ENCODE measurements at regions not wholly inside any gene's neighbourhood (a gene's known extent, or its start where the extent isn't known, plus 50 kb on each side); places are given as distances from the start of the nearest gene placed in this dataset.
A peak's percentile ranks its signal among the peaks of the same experiment; 100 is the strongest.
"Not testable (repeated sequence)": the region's sequence is repeated elsewhere in the genome, so short reads cannot be mapped to it uniquely, and the experiment has no call there.

- no peak for DNase-seq
Observed at GRCh38 chr5:96483878-96484277, 50.8 kb upstream of the PCSK1 start.

GRCh38 chr5:96487859-96488258 lies 54.8 kb upstream of the PCSK1 start:
- no peak for DNase-seq

- no peak for DNase-seq
Observed at GRCh38 chr5:96489532-96489931, 56.5 kb upstream of the PCSK1 start.

GRCh38 chr5:96492459-96493047 lies 59.5 kb upstream of the PCSK1 start:
- DNase-seq: no peak

GRCh38 chr5:96493219-96493790 lies 60.3 kb upstream of the PCSK1 start:
- DNase-seq: no peak

GRCh38 chr5:96495412-96495811 lies 62.4 kb upstream of the PCSK1 start:
- DNase-seq: not testable (repeated sequence)

GRCh38 chr5:96497027-96497426 lies 64.0 kb upstream of the PCSK1 start:
- DNase-seq: not testable (repeated sequence)

GRCh38 chr5:96499753-96500345 lies 66.8 kb upstream of the PCSK1 start:
- no peak for DNase-seq

GRCh38 chr5:96501991-96502646 lies 69.1 kb upstream of the PCSK1 start:
- DNase-seq: no peak

- no peak for DNase-seq
Observed at GRCh38 chr5:96503501-96504236, 70.6 kb upstream of the PCSK1 start.

GRCh38 chr5:96506376-96506775 lies 73.3 kb upstream of the PCSK1 start:
- no peak for DNase-seq

GRCh38 chr5:96506866-96507527 lies 73.9 kb upstream of the PCSK1 start:
- DNase-seq: no peak

- no peak for DNase-seq
Observed at GRCh38 chr5:96509316-96509715, 76.3 kb upstream of the PCSK1 start.

- no peak for DNase-seq
Observed at GRCh38 chr5:96509721-96510350, 76.8 kb upstream of the PCSK1 start.

- no peak for DNase-seq
Observed at GRCh38 chr5:96516631-96517071, 83.6 kb upstream of the PCSK1 start.

- DNase-seq: peak; percentile 29
Observed at GRCh38 chr5:96517295-96517694, 84.2 kb upstream of the PCSK1 start.

- DNase-seq: no peak
Observed at GRCh38 chr5:96520345-96520744, 87.3 kb upstream of the PCSK1 start.

- no peak for DNase-seq
Observed at GRCh38 chr5:96522635-96523355, 89.7 kb upstream of the PCSK1 start.

GRCh38 chr5:96527768-96528661 lies 95.0 kb upstream of the PCSK1 start:
- DNase-seq: no peak

- DNase-seq: no peak
Observed at GRCh38 chr5:96528826-96529474, 95.9 kb upstream of the PCSK1 start.

All from NCI-H187 treated with DMSO at 0.1 percent for 48 hours (cell line).